AG09319 (cell line): ENCODE measurements at regions not wholly inside any gene's neighbourhood (a gene's known extent, or its start where the extent isn't known, plus 50 kb on each side); places are given as distances from the start of the nearest gene placed in this dataset.

ENCODE experiments used
- DNase-seq: peaks from one replicate; pipeline ENCODE4 v3.0.0-alpha.2; 2010; ENCODE audit warnings: low read depth; ENCODE audit errors: extremely low read depth
- CTCF ChIP-seq: IDR thresholded peaks from 2 replicates; pipeline ENCODE4 v1.5.1; 2011; ENCODE audit warnings: low read depth, mild to moderate bottlenecking, inconsistent platforms, low read length, moderate library complexity

GRCh38 chr2:207269038-207269437, 103.3 kb upstream of the KLF7 start:
- DNase-seq: no peak
- TF ChIP-seq CTCF: no peak

GRCh38 chr2:207274530-207275189, 108.9 kb upstream of the KLF7 start:
- no peak for DNase-seq
- no peak for TF ChIP-seq CTCF

GRCh38 chr2:207275779-207276178, 110.0 kb upstream of the KLF7 start:
- DNase-seq: no peak
- no peak for TF ChIP-seq CTCF

GRCh38 chr2:207276248-207276647, 110.5 kb upstream of the KLF7 start:
- no peak for DNase-seq
- TF ChIP-seq CTCF: no peak

GRCh38 chr2:207276858-207277257, 111.1 kb upstream of the KLF7 start:
- no peak for DNase-seq

GRCh38 chr2:207279520-207279919, 113.8 kb upstream of the KLF7 start:
- no peak for TF ChIP-seq CTCF
- DNase-seq: no peak

More at GRCh38 chr2:207276858-207277257, 111.1 kb upstream of the KLF7 start:
- no peak for TF ChIP-seq CTCF

- no peak for DNase-seq
Observed at GRCh38 chr2:207281436-207281835, 115.7 kb upstream of the KLF7 start.

More at GRCh38 chr2:207281436-207281835, 115.7 kb upstream of the KLF7 start:
- TF ChIP-seq CTCF: no peak
